Suprapubic skin (tissue), 4 donors: ENCODE measurements at regions not wholly inside any gene's neighbourhood (a gene's known extent, or its start where the extent isn't known, plus 50 kb on each side); places are given as distances from the start of the nearest gene placed in this dataset.

Source experiments
- CTCF ChIP-seq, 2 donors: fragments of 200-600 bp in 1 of 2; fragments of 450-650 bp in 1 of 2; sonication (generic) in 1 of 2; IDR thresholded peaks; one replicate each; pipeline ENCODE4 v1.5.1; 2016 to 2019; ENCODE audit warnings: antibody characterized with exemption in 2 of 2, mild to moderate bottlenecking in 1 of 2, moderate library complexity in 1 of 2
- EP300 ChIP-seq: sonication (generic); formaldehyde crosslinking; IDR thresholded peaks from one replicate; pipeline ENCODE4 v1.6.1; 2017; ENCODE audit warnings: antibody characterized with exemption
- POLR2A ChIP-seq, 2 donors: fragments of 450-650 bp; IDR thresholded peaks; one replicate each; pipeline ENCODE4 v1.6.1; 2017; ENCODE audit warnings: antibody characterized with exemption in 2 of 2, mild to moderate bottlenecking in 2 of 2, moderate library complexity in 2 of 2
- POLR2AphosphoS5 ChIP-seq, 3 donors: sonication (generic); formaldehyde crosslinking; IDR thresholded peaks; one replicate each; pipeline ENCODE4 v1.6.1; 2017; ENCODE audit warnings: antibody characterized with exemption in 3 of 3

DNA sequence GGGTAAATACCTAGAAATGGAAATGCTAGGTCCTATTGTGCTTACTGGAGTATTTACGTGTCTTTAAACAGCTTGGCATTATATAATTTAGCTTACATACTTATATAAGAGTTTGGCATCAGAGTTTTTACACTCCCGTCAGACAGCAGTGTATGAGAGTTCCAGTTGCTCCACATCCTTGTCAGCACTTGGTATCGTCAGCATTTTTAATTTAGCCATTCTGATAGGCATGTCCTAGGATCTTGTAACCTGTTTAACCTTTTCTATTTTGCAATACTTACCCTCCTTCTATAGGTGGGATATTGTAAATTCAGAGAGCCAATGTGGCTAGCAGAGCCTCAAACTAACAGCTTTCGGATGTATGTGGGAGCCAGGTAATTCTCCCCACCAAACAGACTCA lies 228.3 kb upstream of the EEF2KMT start:
- no peak for TF ChIP-seq CTCF (IDR thresholded peaks at IDR 0.05)
- TF ChIP-seq EP300: no peak
- no peak for TF ChIP-seq POLR2AphosphoS5 (IDR thresholded peaks at IDR 0.05)
- TF ChIP-seq POLR2A (IDR thresholded peaks at IDR 0.05): no peak
